ENCODE measurements at regions not wholly inside any gene's neighbourhood (a gene's known extent, or its start where the extent isn't known, plus 50 kb on each side); places are given as distances from the start of the nearest gene placed in this dataset.

- TF ChIP-seq POLR2A (IDR thresholded peaks at IDR 0.05) = no peak
- TF ChIP-seq, protein P1, sequence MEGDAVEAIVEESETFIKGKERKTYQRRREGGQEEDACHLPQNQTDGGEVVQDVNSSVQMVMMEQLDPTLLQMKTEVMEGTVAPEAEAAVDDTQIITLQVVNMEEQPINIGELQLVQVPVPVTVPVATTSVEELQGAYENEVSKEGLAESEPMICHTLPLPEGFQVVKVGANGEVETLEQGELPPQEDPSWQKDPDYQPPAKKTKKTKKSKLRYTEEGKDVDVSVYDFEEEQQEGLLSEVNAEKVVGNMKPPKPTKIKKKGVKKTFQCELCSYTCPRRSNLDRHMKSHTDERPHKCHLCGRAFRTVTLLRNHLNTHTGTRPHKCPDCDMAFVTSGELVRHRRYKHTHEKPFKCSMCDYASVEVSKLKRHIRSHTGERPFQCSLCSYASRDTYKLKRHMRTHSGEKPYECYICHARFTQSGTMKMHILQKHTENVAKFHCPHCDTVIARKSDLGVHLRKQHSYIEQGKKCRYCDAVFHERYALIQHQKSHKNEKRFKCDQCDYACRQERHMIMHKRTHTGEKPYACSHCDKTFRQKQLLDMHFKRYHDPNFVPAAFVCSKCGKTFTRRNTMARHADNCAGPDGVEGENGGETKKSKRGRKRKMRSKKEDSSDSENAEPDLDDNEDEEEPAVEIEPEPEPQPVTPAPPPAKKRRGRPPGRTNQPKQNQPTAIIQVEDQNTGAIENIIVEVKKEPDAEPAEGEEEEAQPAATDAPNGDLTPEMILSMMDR (IDR thresholded peaks at IDR 0.05) = no peak
Measured at GRCh38 chr1:93749487-93749886, 67.8 kb upstream of the BCAR3 start.

All from testis (tissue), 2 donors.